ENCODE measurements at regions not wholly inside any gene's neighbourhood (a gene's known extent, or its start where the extent isn't known, plus 50 kb on each side); places are given as distances from the start of the nearest gene placed in this dataset.
A peak's percentile ranks its signal among the peaks of the same experiment; 100 is the strongest.

DNA sequence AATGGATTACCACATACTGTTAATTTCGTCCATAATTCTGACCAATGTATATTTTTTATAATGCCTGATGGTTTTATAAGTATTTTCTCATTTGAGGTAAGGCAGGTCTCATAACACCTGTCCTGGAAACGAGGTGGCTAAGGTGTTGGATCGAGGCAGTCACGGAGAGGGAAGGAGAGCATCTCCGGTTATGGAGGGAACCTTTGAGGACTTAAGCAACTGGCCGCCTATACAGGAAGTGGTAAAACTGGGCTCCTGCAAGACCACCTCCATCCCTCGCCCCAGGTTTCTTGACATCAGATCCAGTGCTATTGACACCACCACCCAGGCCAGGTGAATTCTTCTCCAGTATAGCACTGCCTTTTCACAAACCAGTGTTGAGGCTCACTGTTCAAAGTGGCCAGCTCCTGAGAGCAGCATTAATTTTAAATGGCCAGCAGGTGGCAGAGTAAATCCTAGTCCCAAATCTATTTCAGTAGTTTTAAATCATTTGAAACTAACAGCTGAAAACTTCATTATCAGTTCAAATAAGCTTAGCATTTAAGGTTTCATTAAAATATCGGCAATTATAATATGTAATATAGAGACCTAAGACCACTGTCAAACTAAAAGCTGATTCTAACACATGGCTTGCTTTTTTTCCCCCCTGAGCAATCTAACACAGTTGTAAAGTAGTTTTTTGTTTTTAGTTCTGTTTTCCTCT lies 100.8 kb downstream of the PPM1A start:
- peak; percentile 41 for DNase-seq

DNA sequence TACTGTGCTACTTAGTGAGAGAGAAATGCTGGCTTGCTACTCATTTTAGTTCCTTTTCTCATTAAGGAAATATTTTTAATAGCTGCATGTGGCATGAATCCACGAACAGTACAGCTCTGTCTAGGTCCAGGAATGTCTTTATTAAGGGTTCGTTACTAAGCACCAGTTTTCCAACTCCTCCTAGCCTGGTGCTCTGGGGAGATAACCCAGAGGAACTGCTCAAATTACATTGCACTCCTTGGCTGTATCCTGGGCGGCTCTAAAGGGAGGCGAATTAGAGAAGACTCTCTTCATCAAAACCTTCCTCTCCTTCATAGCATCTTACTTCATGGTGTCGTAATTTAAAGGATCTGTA lies 101.3 kb downstream of the PPM1A start:
- DNase-seq = no peak

DNA sequence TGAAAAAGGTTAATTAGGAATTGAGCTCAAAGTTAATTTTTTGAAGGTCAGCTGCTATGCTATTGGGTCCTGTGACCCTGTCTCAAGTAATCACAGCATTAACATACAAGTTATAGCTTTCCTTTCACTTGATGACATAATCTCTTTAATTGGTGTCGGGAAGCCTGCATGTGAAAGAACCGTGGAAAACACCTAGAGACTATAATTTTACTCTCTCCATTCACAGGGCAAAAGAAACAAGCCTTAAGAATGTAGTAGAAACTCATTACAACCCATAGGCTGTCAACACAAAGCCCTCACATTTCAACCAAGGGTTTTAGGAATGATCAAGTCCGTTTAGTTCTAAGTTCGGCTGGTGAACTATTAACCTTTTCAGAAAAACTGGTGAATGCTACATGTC lies 104.4 kb downstream of the PPM1A start:
- no peak for DNase-seq

DNA sequence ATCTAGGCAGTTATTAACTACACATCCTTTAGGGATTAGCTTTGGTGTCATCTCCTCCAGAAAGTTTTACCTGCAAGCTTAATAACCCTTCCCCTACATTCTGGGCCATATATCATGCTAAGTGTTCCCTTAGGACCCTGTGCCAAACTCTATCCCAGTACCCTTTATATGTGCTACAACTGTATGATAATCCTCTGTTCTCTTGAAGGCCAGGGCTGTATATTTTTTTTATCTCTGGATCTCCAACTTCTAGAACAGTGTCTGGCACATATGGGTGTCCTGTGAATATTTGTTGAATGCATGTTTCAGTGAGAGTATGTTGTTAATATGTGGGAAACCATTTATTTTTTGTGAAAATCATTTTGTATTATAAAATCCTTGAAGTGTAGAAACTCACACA lies 106.7 kb downstream of the PPM1A start:
- no peak for DNase-seq

DNA sequence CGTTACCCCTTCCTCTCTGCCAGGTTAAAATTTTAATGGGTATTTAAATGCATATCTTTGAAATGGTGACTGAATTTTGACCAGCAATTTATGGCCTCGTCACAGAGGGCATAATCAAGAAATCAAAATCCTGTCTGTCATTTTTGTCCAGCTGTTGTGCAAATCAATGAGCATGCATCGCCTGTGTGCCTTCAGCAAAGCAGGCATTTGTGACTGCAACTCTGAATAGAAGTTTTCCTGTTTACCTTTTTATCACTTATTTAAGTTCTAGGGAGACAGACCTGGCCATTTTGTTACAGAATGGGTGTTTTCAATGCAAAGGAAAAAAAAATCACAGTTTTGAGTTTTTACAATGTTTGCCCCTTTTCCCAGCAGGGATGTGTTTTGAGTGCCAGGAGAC lies 107.4 kb downstream of the PPM1A start:
- DNase-seq = no peak

DNA sequence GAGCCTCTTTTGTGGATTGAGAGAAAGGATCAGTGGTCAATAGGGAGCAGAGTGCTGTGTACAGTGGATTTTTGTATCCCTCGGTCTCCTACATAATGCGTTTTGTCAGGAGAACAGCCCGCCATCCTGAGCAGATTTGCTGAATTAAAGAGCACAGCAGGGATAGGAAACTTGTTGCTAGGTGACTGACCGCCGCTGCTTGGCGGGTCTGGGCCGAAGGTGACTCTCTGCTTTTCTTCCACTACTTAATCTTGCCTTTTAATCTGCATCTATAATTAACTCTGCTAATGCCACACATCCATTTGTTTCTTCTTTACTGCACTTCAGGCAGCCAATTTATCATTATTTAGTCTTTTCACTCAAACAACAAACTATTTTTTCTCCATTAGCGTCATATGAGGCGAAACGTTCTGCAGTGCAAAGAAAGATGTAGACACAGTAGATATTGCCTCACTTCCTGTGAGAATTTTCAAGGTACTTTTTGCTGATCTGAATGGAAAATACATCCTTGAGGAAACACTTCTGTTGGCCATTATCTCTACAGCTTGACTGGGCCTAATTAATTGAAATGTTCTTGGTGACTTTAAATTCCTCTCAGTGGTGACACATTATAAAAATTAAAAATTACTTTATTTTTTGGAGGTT lies 108.0 kb downstream of the PPM1A start:
- DNase-seq = no peak

DNA sequence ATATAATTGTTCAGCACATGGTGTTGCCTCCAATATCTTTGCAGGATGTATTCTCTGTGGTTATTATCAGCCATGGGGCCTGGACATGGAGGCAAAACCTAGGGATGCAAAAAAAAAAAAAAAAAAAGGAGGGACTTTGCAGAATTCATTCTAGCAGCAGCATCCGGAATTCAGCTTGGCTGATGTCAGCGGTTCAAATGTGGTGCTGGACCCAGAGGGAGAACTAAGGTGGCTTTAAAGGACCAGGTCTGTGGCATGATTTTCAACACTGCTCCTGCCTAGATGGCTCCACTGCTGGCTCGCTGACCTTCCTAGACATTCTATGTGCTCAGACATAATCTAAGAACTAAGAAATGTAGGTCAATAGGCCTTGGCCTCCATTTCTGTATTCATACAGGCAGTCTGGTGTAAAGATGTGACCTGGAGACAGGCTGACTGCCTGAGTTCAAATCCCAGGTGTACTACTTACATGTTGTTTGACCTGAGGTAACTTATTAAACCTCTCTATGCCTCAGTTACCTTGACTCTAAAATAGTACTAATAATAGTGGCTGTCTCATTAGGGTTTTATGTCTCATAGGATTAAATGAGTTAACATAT lies 108.6 kb downstream of the PPM1A start:
- DNase-seq = no peak

DNA sequence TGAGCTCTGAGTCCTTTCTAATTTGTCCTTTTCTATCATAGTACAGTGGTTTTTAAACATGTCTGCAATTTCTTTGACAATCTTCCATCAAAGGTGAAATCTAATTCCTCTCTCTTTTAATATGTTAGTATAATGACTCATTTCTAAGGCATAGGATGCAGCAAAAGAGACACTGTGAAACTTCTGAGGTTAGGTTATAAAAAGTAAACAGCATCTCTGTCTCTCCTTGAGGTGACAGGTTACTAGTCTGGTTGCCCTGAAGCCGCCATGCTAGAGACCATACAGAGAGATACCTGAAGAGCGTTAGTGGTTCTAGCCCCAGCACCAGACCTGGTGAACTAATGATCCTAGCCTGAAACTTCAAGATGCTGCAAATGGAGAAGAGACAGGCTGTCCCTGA lies 114.3 kb downstream of the PPM1A start:
- no peak for DNase-seq

DNA sequence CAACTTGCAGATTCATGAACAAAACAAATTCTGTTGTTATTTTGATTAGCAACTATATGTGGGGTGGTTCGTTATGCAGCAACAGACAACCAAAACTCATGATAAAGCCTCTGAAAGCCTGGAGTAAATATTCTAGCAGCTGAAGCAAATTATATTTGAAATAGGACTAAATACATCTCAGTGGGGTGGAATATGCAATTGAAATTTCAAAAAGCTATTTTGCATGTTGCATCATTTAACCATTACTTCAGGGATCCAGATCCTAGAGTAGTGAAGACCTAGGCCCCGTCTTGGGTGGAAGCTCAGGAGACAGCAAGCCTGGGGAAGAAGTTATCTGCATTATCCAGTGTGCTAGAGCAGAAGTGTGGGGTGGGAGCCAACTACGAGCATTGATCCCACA lies 114.7 kb downstream of the PPM1A start:
- DNase-seq = no peak

DNA sequence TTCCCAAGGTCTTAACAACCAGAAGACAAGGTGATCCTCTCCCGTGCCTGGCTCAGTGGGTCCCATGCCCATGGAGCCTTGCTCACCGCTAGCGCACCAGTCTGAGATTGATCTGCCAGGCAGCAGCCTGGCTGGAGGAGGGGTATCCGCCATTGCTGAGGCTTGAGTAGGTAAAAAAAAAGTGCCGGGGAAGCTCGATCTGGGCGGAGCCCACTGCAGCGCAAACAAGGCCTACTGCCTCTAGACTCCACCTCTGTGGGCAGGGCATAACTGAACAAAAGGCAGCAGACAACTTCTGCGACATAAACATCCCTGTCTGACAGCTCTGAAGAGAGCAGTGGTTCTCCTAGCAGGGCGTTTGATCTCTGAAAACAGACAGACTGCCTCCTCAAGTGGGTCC lies 104.0 kb downstream of the C14orf39 start:
- no peak for DNase-seq
